Psoas muscle (tissue), 7 donors: ENCODE measurements at regions not wholly inside any gene's neighbourhood (a gene's known extent, or its start where the extent isn't known, plus 50 kb on each side); places are given as distances from the start of the nearest gene placed in this dataset.
A peak's percentile ranks its signal among the peaks of the same experiment; 100 is the strongest.

Source experiments
- ATAC-seq, 4 donors: fragments of 200-7000 bp; cut with Tn5 transposase; one replicate each; pipeline ENCODE4 v1.9.1; 2020; ENCODE audit warnings: moderate library complexity in 3 of 4, mild to moderate bottlenecking in 2 of 4
- DNase-seq, 2 donors: peaks; one replicate each; pipeline ENCODE4 v3.0.0-alpha.2; 2020
- H3K27ac ChIP-seq: fragments of 200-600 bp; one replicate; pipeline ENCODE4 v1.8.0; 2022
- H3K27me3 ChIP-seq, 3 donors: fragments of 200-600 bp in 1 of 3; one replicate each; pipeline versions ENCODE4 v1.6.1 to v1.8.0; 2013 to 2022; ENCODE audit warnings: low read length in 2 of 3, mild to moderate bottlenecking in 2 of 3, moderate library complexity in 1 of 3; ENCODE audit not compliant: insufficient read depth in 3 of 3
- H3K36me3 ChIP-seq, 2 donors: fragments of 200-600 bp in 1 of 2; one replicate each; pipeline versions ENCODE4 v1.6.1 to v1.8.0; 2013 to 2022; ENCODE audit warnings: low read depth in 1 of 2, mild to moderate bottlenecking in 1 of 2, moderate library complexity in 1 of 2; ENCODE audit not compliant: insufficient read depth in 1 of 2
- H3K4me1 ChIP-seq: fragments of 200-600 bp; one replicate; pipeline ENCODE4 v1.8.0; 2022
- H3K4me3 ChIP-seq: fragments of 200-600 bp; one replicate; pipeline ENCODE4 v1.8.0; 2022; ENCODE audit warnings: mild to moderate bottlenecking
- H3K9me3 ChIP-seq: fragments of 200-600 bp; one replicate; pipeline ENCODE4 v1.8.0; 2022
- CTCF ChIP-seq: fragments of 200-600 bp; IDR thresholded peaks from one replicate; pipeline ENCODE4 v1.8.0; 2022; ENCODE audit warnings: antibody characterized with exemption
- WGBS, 3 donors: extraction: QIAGEN DNeasy Blood & Tissue Kit; methylation state at CpG; one replicate each; pipeline versions ENCODE4 v1.1.6 to v1.1.7; 2013; 5-methylcytosine and 5-hydroxymethylcytosine counted together
- intact Hi-C, 2 donors: fragments of 100-400 bp; cut with DNase I; formaldehyde crosslinking; loops; one replicate each; pipeline versions ENCODE4 v1.11.0 to v1.14.2; 2022
- donor health status: healthy with polysubstance abuse.
- donor health status: DM: no; HTN: no; CAD: no; lungs with moderate emphysema.
- donor health status: Bipolar disorder and iron deficiency.
- donor health status: healthy.
- donor health status: DM: yes; HTN: yes; CAD: no.
- donor health status: DM: no; HTN: no; CAD: no.
- donor health status: DM: yes; HTN: yes; CAD: no.

GRCh38 chr11:11215944-11216343 lies 137.1 kb downstream of the CSNK2A3 start:
- peaks cover 12% of the 10 kb centered on the region for H3K4me1 ChIP-seq
- ATAC-seq: no peak
- intact Hi-C loops: no loop called here
- H3K27me3 ChIP-seq: no peaks in the 10 kb centered on the region
- TF ChIP-seq CTCF: no peak
- no peak overlapping the region for H3K27ac ChIP-seq
- no peak for DNase-seq
- no peaks in the 10 kb centered on the region for H3K9me3 ChIP-seq
- no peak overlapping the region for H3K4me3 ChIP-seq
- no peaks in the 10 kb centered on the region for H3K36me3 ChIP-seq
- WGBS, 3 donors: 88 to 96% (median 90%) methylated on average over 3 of the region's 3 CpGs

DNA sequence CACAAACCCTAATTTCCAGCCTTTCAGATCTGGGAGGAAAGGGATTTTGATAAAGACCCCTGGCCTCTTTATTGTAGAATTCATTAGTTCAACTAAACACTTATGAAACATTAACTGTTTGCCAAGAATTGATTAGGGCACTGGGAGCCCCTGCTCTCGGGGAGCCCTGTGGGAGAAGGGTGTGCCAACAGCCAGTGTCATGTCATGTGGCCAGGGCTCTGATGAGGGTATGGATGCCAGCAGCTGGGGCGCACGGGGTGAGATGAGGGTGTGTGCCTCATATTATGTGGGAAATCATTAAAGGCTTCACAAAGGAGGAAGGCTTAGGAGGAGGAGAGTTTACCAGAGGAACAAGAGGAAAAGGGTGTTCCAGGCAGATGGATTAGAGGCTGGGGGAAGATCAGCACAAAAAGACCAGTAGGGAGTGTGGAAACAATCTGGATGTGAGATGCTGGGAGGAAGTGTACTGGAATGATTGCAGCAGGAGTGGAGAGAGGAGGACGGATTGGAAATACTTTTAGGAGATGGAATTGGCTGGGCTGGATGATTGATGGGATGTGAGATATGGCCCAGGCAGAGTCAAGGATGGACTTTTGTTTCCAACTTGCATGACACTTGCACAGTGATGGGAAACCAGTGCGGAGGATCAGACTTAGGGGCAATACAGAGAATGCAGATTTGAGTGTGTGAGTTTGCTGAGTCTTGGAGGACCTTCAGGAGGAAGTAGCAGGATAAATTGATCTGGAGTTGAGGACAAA lies 137.8 kb downstream of the CSNK2A3 start:
- Histone ChIP-seq H3K4me1 (peaks cover 12% of the 10 kb centered on the region), H3K4me3 (no peak overlapping the region), H3K36me3 (no peaks in the 10 kb centered on the region), H3K27ac (no peak overlapping the region), H3K9me3 (no peaks in the 10 kb centered on the region), H3K27me3 (no peaks in the 10 kb centered on the region)
- DNase-seq: no peak
- 86 to 89% (median 88%) methylated on average over 5 of the region's 5 CpGs for WGBS, 3 donors
- no peak for ATAC-seq
- no peak for TF ChIP-seq CTCF
- intact Hi-C loops: no loop called here

- 49 to 62% (median 52%) methylated on average over 4 of the region's 4 CpGs for WGBS, 3 donors
- ATAC-seq (peak in 3 of 4 donors; percentile 22 to 32 (median 28)), DNase-seq (no peak)
These were observed 139.9 kb downstream of the CSNK2A3 start for GRCh38 chr11:11213117-11213516.

GRCh38 chr11:11211888-11212287 lies 141.2 kb downstream of the CSNK2A3 start:
- ATAC-seq: no peak
- Histone ChIP-seq H3K4me3 (no peak overlapping the region), H3K27me3 (no peaks in the 10 kb centered on the region), H3K36me3 (no peaks in the 10 kb centered on the region), H3K27ac (no peak overlapping the region), H3K9me3 (no peaks in the 10 kb centered on the region), H3K4me1 (no peaks in the 10 kb centered on the region)
- no peak for DNase-seq
- no peak for TF ChIP-seq CTCF
- intact Hi-C loops: no loop called here

More at GRCh38 chr11:11213117-11213516, 139.9 kb downstream of the CSNK2A3 start:
- no peaks in the 10 kb centered on the region for H3K9me3 ChIP-seq
- no peak for TF ChIP-seq CTCF
- H3K4me1 ChIP-seq: no peaks in the 10 kb centered on the region
- intact Hi-C loops: no loop called here
- no peak overlapping the region for H3K27ac ChIP-seq
- no peaks in the 10 kb centered on the region for H3K27me3 ChIP-seq
- no peak overlapping the region for H3K4me3 ChIP-seq
- no peaks in the 10 kb centered on the region for H3K36me3 ChIP-seq

GRCh38 chr11:11211186-11211585 lies 141.9 kb downstream of the CSNK2A3 start:
- TF ChIP-seq CTCF: no peak
- Histone ChIP-seq H3K4me3 (no peak overlapping the region), H3K27me3 (no peaks in the 10 kb centered on the region), H3K36me3 (no peaks in the 10 kb centered on the region), H3K4me1 (no peaks in the 10 kb centered on the region), H3K9me3 (no peaks in the 10 kb centered on the region), H3K27ac (no peak overlapping the region)
- no peak for ATAC-seq
- intact Hi-C loops: no loop called here
- DNase-seq: no peak
- 38 to 61% (median 38%) methylated on average over 7 of the region's 7 CpGs for WGBS, 3 donors
